Stomach (tissue), 8 donors: ENCODE measurements at regions not wholly inside any gene's neighbourhood (a gene's known extent, or its start where the extent isn't known, plus 50 kb on each side); places are given as distances from the start of the nearest gene placed in this dataset.

Experiments used
- DNase-seq, 2 donors: peaks; one replicate each; pipeline versions ENCODE4 v3.0.0 to v3.0.0-alpha.2; 2013 to 2019
- H3K27ac ChIP-seq, 5 donors: fragments of 200-600 bp in 4 of 5; sonication (generic) in 4 of 5; one replicate each; pipeline ENCODE4 v1.5.1; 2013 to 2019; ENCODE audit warnings: mild to moderate bottlenecking in 1 of 5, moderate library complexity in 1 of 5
- H3K27me3 ChIP-seq, 3 donors: fragments of 200-600 bp; sonication (generic); one replicate each; pipeline ENCODE4 v1.5.1; 2017 to 2019; ENCODE audit warnings: mixed run types in 1 of 3
- H3K36me3 ChIP-seq, 4 donors: fragments of 200-600 bp; sonication (generic); 1 replicate in 3 of 4; 2 replicates in 1 of 4; pipeline ENCODE4 v1.5.1; 2016 to 2019
- H3K4me1 ChIP-seq, 4 donors: fragments of 200-600 bp; sonication (generic); one replicate each; pipeline ENCODE4 v1.5.1; 2016 to 2019
- H3K4me3 ChIP-seq, 4 donors: fragments of 200-600 bp; sonication (generic) in 3 of 4; one replicate each; pipeline ENCODE4 v1.5.1; 2016 to 2019; ENCODE audit warnings: mild to moderate bottlenecking in 1 of 4
- H3K9me3 ChIP-seq, 4 donors: fragments of 200-600 bp; sonication (generic); one replicate each; pipeline ENCODE4 v1.5.1; 2016 to 2019
- CTCF ChIP-seq, 7 experiments: fragments of 450-650 bp in 4 of 7; fragments of 200-600 bp in 3 of 7; sonication (generic) in 3 of 7; IDR thresholded peaks; one replicate each; pipeline ENCODE4 v1.5.1; 2016 to 2019; ENCODE audit warnings: antibody characterized with exemption in 7 of 7, control low read depth in 2 of 7, mild to moderate bottlenecking in 1 of 7
- EP300 ChIP-seq: sonication (generic); formaldehyde crosslinking; IDR thresholded peaks from one replicate; pipeline ENCODE4 v1.6.1; 2017; ENCODE audit warnings: antibody characterized with exemption
- POLR2A ChIP-seq, 4 donors: fragments of 450-650 bp; IDR thresholded peaks; one replicate each; pipeline ENCODE4 v1.6.1; 2016; ENCODE audit warnings: antibody characterized with exemption in 4 of 4, control low read depth in 2 of 4, mild to moderate bottlenecking in 1 of 4, moderate library complexity in 1 of 4
- POLR2AphosphoS5 ChIP-seq, 3 donors: sonication (generic); formaldehyde crosslinking; IDR thresholded peaks; one replicate each; pipeline ENCODE4 v1.6.1; 2016; ENCODE audit warnings: antibody characterized with exemption in 3 of 3
- WGBS, 5 donors: extraction: QIAGEN DNeasy Blood & Tissue Kit in 3 of 5; methylation state at CpG; one replicate each; pipeline versions ENCODE4 v1.1.5 to v1.1.7; 2013 to 2018; 5-methylcytosine and 5-hydroxymethylcytosine counted together
- intact Hi-C: fragments of 100-400 bp; cut with DNase I; formaldehyde crosslinking; loops from one replicate; pipeline ENCODE4 v1.15.1; 2023; ENCODE audit warnings: low total_unique reads
- donor health status: healthy with polysubstance abuse.
- donor health status: Bipolar disorder and iron deficiency.
- donor health status: healthy.

DNA sequence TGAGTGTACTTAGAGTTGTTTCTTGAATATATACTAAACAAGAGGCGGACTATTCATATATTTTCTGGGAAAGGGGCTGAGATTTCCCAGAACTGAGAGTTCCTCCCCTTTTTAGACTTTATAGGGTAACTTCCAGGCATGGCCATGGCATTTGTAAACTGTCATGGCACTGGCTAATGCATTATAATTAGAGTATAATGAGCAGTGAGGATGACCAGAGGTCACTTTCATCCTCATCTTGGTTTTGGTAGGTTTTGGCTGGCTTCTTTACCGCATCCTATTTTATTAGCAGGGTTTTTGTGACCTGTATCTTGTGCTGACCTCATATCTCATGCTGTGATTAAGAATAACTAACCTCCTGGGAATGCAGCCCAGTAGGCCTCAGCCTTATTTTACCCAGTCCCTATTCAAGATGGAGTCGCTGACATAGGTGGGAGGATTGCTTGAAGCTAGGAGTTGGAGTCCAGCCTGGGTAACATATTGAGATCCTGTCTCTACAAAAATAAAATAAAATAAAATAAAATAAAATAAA, 91.4 kb downstream of the MOBP start:
- intact Hi-C loops = no loop called here
- H3K4me3 ChIP-seq = no peak overlapping the region
- DNase-seq = no peak
- H3K4me1 ChIP-seq = no peaks in the 10 kb centered on the region
- H3K27me3 ChIP-seq = no peaks in the 10 kb centered on the region
- WGBS, 5 donors = 88 to 93% (median 91%) methylated on average over 3 of the region's 3 CpGs
- no peak overlapping the region for H3K27ac ChIP-seq
- H3K9me3 ChIP-seq = no peaks in the 10 kb centered on the region
- TF ChIP-seq POLR2A (IDR thresholded peaks at IDR 0.05) (no peak), CTCF (IDR thresholded peaks at IDR 0.05) (no peak), EP300 (no peak), POLR2AphosphoS5 (IDR thresholded peaks at IDR 0.05) (no peak)
- no peaks in the 10 kb centered on the region for H3K36me3 ChIP-seq

DNA sequence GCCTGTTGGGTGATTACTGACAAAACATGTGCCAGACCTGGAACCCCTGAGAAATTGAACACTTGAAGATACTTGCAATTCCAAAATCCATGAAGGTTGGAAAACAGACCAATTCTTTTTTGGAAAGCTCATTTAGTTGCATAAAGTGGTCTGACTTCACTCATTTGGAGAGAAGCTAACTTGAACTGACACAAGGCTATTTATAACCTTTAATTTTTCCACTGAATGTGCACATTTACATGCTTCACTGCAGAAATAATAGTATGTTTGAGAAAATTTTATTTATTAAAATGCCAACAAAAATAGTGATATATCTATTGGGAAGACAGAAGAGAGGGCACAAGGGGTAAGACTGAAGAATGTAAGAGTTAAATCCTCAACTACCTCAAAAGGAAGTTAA, 92.1 kb downstream of the MOBP start:
- intact Hi-C loops = no loop called here
- Histone ChIP-seq H3K9me3 (no peaks in the 10 kb centered on the region), H3K4me1 (no peaks in the 10 kb centered on the region), H3K4me3 (no peak overlapping the region), H3K27me3 (no peaks in the 10 kb centered on the region), H3K36me3 (no peaks in the 10 kb centered on the region), H3K27ac (no peak overlapping the region)
- no peak for DNase-seq
- TF ChIP-seq POLR2A (IDR thresholded peaks at IDR 0.05) (no peak), POLR2AphosphoS5 (IDR thresholded peaks at IDR 0.05) (no peak), EP300 (no peak), CTCF (IDR thresholded peaks at IDR 0.05) (no peak)

DNA sequence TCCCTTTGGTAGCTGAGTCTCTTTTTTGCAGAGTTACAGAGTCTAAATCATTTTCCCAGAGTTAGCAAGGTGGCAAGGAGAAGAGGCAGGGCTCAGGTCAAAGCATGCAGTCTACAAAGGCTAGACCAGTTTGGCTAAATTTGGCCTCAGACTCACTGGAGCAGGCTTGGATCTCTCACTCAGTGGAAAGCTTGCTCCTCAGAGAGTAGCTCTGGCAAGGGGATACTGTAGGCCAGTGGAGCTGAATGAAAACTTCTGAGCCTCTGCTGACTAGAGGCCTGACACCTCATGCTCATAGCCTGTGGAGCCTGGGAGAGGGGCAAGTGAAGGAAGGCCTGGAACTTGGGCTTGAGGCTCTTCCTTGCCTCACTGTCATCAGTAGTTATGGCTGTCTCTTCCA, 101.0 kb downstream of the MOBP start:
- Histone ChIP-seq H3K9me3 (no peaks in the 10 kb centered on the region), H3K27me3 (no peaks in the 10 kb centered on the region), H3K27ac (no peak overlapping the region), H3K36me3 (no peaks in the 10 kb centered on the region), H3K4me1 (no peaks in the 10 kb centered on the region), H3K4me3 (no peak overlapping the region)
- TF ChIP-seq EP300 = no peak
- intact Hi-C loops = no loop called here
- DNase-seq = no peak

- intact Hi-C loops = no loop called here
- H3K27ac ChIP-seq = no peak overlapping the region
- no peaks in the 10 kb centered on the region for H3K9me3 ChIP-seq
- WGBS, 5 donors = 40 to 78% (median 47%) methylated on average over 2 of the region's 2 CpGs
- TF ChIP-seq POLR2A (IDR thresholded peaks at IDR 0.05) = no peak
- no peak for TF ChIP-seq POLR2AphosphoS5 (IDR thresholded peaks at IDR 0.05)
- TF ChIP-seq CTCF (IDR thresholded peaks at IDR 0.05) = no peak
- TF ChIP-seq EP300 = no peak
- H3K36me3 ChIP-seq = no peaks in the 10 kb centered on the region
- H3K4me3 ChIP-seq = no peak overlapping the region
- H3K4me1 ChIP-seq = no peaks in the 10 kb centered on the region
- DNase-seq = peak in 1 of 2 donors; percentile 28
- no peaks in the 10 kb centered on the region for H3K27me3 ChIP-seq
Measured at GRCh38 chr3:39569095-39569494, 101.6 kb downstream of the MOBP start.

- Histone ChIP-seq H3K27me3 (no peaks in the 10 kb centered on the region), H3K9me3 (no peaks in the 10 kb centered on the region), H3K27ac (no peak overlapping the region), H3K4me1 (no peaks in the 10 kb centered on the region), H3K36me3 (no peaks in the 10 kb centered on the region), H3K4me3 (no peak overlapping the region)
- no peak for TF ChIP-seq POLR2AphosphoS5 (IDR thresholded peaks at IDR 0.05)
- no peak for TF ChIP-seq CTCF (IDR thresholded peaks at IDR 0.05)
- TF ChIP-seq EP300 = no peak
- TF ChIP-seq POLR2A (IDR thresholded peaks at IDR 0.05) = no peak
- intact Hi-C loops = no loop called here
- 61 to 83% (median 64%) methylated on average over 9 of the region's 9 CpGs for WGBS, 5 donors
- DNase-seq = peak in 1 of 2 donors; percentile 12
Measured at GRCh38 chr3:39573392-39573791, 105.9 kb downstream of the MOBP start.
